ENCODE measurements at regions not wholly inside any gene's neighbourhood (a gene's known extent, or its start where the extent isn't known, plus 50 kb on each side); places are given as distances from the start of the nearest gene placed in this dataset.

DNA sequence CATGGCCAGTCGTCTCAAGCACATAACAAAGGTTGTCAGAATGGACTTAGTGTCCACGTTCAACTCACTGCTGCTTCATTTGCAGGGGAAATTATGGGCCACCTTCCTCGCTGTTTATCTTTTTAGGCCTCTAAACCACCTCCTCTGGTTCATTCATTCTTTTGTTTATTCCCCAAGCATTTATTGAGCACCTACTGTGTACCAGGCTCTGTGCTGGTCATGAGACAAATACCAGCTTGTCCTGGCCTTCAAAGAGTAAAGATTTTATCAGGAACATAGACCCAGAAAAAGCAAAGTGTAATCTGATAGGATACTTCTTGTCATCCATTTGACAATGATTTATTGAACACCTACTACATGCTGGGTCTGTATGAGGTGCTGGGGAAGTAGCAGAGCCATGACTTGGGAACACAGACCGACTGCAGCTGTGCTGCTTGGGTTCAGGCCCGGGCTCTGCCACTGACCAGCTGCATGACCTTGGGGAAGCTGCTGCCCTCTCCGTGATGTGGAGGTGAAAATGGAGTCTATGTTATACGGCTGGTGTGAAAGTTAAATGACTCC is 63.4 kb upstream of the SLC6A6 start:
- DNase-seq = no peak

GRCh38 chr3:14340960-14341708 is 61.3 kb upstream of the SLC6A6 start:
- DNase-seq = no peak

DNA sequence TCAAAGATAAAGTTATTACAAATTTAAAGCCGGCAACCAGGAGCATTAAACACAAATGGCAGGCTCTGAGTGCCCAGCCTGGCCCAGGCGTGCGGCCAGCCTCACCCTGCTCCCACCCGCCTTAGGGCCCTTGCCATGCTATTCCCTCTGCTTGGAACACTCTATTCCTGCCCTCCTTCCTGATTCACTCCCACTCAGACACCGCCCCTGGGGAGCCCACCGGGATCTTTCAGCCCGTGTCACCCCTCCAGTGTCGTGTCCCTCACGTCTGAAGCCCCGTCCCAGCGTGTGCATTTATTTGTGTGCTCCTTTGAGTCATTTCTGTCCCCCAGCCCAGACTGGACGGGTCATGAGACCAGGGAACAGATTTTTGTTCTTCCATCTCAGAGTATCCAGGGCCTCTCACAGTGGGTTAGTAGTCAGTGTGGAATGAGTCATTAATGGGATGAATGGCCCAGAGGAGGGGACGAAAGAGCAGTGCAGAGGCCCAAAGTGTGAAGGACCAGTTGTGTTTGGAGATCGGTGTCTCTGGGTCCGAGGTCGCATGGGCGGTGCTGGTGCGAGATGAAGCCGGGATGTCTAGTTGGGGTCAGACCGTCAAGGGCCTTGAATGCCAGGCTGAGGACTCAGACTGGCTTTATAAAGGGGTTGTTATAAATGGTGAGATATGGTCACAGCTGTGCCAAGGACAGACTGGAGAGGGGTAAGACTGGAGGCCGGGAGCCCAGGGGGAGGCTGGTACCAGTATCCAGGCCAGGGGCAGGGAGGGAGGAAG is 58.9 kb upstream of the SLC6A6 start:
- DNase-seq = no peak

DNA sequence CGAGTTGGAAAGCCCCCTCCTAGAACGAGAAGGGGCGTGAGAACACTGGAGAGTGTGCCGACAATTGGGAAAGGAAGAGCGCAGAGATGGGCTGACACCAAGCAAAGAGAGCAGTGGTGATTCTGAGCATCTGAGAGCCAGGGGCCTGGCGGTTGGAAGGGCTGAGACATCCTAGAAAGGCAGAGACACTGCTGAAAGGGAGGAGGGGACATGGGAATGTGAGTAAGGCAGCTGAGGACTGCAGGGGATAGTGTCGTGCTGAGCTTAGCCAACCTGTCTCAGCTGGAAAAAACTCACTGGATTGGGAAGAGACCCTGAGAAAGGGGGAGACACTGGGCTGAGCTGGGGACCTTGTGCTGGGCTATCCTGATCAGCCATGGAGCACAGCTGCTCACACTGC is 58.1 kb upstream of the SLC6A6 start:
- DNase-seq = no peak

DNA sequence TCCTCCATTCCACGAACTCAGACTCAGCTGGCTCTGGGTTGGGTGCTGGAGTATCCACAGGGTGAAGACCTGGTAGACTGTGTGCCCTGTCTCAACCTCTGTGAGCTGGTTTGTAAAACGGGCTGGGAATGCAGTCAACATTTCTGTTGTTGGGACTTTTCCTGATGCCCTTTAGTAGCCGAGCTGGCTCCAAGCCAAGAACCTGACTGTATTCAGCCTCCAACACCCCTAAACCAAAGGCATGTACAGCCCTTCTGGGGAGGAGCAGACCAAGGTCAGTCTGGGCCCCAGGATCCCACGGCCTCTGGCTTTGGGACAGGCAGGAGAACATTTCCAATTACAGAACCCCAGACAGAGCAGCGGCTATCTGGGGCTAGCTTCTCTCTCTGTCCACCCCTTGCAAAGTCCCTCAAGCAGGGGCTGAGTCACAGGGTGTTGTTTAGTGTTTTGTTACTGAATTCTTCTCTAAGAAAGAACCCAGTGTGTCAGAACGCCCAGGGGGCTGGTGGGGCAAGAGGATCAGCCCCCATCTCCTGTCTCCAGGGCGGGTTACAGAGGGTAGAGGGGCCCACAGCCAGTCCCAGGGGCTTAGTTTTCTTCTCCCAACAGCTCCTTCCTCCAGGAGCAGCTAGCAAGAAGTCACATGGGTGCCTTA is 56.8 kb upstream of the SLC6A6 start:
- no peak for DNase-seq

DNA sequence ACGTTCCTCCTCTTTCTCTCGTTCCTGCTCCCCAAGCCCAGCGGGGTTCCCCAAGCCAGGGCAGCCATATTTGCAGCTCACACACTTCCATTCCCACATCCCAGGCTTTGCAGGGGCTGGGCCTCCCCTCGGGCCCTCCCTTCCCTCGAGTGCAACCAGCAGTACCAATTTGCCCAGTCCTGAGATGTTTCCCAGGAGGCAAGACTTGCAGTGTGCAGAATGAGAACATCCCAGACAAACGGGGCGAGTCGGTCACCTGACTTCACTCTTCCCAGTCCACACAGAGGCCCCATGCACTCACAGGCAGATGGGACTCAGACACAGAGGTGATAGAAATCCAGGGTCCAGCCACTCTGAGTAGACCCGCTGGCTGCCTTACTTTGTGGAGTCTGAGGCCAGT is 56.2 kb upstream of the SLC6A6 start:
- DNase-seq = no peak

GRCh38 chr3:14346642-14347041 is 55.8 kb upstream of the SLC6A6 start:
- DNase-seq = no peak

DNA sequence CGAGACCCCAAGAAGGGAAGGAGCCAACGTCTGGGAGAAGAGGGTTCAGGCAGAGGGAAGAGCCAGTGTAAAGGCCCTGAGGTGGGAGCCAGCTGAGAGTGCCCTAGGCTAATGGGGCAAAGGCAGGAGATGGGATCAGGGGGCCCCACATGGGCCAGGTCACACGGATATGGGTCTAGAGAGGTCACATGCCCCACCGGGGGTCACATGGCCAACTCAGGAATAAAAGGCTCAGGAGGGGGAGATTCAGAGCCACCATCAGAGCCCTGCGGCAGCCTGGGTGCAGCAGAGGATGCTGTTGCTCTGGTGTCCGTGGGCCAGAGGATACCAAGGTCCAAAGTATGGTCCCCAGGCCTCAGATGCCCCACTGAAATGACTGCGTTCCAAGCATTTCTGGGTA is 55.3 kb upstream of the SLC6A6 start:
- no peak for DNase-seq

DNA sequence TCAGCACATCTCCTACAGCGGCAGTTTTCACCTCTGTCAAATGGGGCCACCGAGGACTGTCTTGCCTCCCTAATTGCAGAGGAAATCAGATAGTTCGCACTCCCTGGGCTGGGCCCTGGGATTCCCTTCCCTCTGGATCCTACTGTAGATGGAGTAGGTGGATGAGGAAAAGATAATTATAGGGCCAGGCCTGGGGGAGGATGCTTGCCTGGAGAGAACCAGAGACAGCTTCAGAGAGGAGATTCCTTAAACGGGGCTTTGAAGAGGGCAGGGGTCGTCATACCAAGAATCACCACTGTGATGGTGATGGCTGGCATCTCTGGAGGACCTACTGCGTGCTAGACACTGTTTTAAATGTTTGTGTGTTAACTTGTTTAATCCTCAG is 50.8 kb upstream of the SLC6A6 start:
- DNase-seq = no peak

GRCh38 chr3:14352002-14352627 is 50.3 kb upstream of the SLC6A6 start:
- DNase-seq = no peak

Measured in KG1 (cell line).